Keratinocyte (primary cell): ENCODE measurements at regions not wholly inside any gene's neighbourhood (a gene's known extent, or its start where the extent isn't known, plus 50 kb on each side); places are given as distances from the start of the nearest gene placed in this dataset.

Experiments used
- DNase-seq: peaks from one replicate; pipeline ENCODE4 v3.0.0-alpha.2; 2011; ENCODE audit warnings: low read depth, missing footprints, low spot score
- FAIRE-seq: peaks from 2 replicates; lab custom pipeline; 2011; peaks lifted over from hg19 to GRCh38; lab: Jason Lieb, UNC
- H2AFZ ChIP-seq: 2 replicates; pipeline ENCODE4 v1.6.0; 2012; ENCODE audit warnings: low read length, control low read depth, inconsistent platforms; ENCODE audit not compliant: control insufficient read depth
- H3K27ac ChIP-seq: 2 replicates; pipeline ENCODE4 v1.5.1; 2011; ENCODE audit warnings: low read length; ENCODE audit not compliant: control insufficient read depth, insufficient read depth
- H3K27me3 ChIP-seq: 3 replicates; pipeline ENCODE4 v1.6.0; 2011; ENCODE audit warnings: low read length; ENCODE audit not compliant: control insufficient read depth, insufficient read depth; ENCODE audit errors: extremely low read depth
- H3K36me3 ChIP-seq, 2 experiments: 2 replicates in 1 of 2; 3 replicates in 1 of 2; pipeline ENCODE4 v1.5.1; 2011; ENCODE audit warnings: low read length in 2 of 2, mild to moderate bottlenecking in 1 of 2; ENCODE audit not compliant: control insufficient read depth in 2 of 2, insufficient read depth in 2 of 2; ENCODE audit errors: extremely low read depth in 1 of 2
- H3K4me1 ChIP-seq: 3 replicates; pipeline ENCODE4 v1.5.1; 2011; ENCODE audit warnings: low read length; ENCODE audit not compliant: control insufficient read depth, insufficient read depth; ENCODE audit errors: extremely low read depth
- H3K4me2 ChIP-seq: 3 replicates; pipeline ENCODE4 v1.6.0; 2011; ENCODE audit warnings: low read depth, low read length; ENCODE audit not compliant: control insufficient read depth, insufficient read depth; ENCODE audit errors: extremely low read depth
- H3K4me3 ChIP-seq, 3 experiments: fragments of 200-600 bp in 1 of 3; sonication (generic) in 1 of 3; 2 replicates in 2 of 3; 3 replicates in 1 of 3; pipeline ENCODE4 v1.5.1; 2011 to 2016; ENCODE audit warnings: low read length in 3 of 3, mild to moderate bottlenecking in 3 of 3, control low read depth in 2 of 3, inconsistent platforms in 1 of 3, low read depth in 1 of 3, mixed read lengths in 1 of 3, mixed run types in 1 of 3, moderate library complexity in 1 of 3; ENCODE audit not compliant: control insufficient read depth in 2 of 3, insufficient read depth in 2 of 3; ENCODE audit errors: extremely low read depth in 1 of 3
- H3K79me2 ChIP-seq: 2 replicates; pipeline ENCODE4 v1.6.0; 2012; ENCODE audit warnings: low read length; ENCODE audit not compliant: control insufficient read depth, insufficient read depth
- H3K9ac ChIP-seq: 3 replicates; pipeline ENCODE4 v1.6.0; 2011; ENCODE audit warnings: low read length; ENCODE audit not compliant: control insufficient read depth, insufficient read depth; ENCODE audit errors: extremely low read depth
- H3K9me1 ChIP-seq: 3 replicates; pipeline ENCODE4 v1.6.0; 2011; ENCODE audit warnings: low read length; ENCODE audit not compliant: control insufficient read depth, insufficient read depth; ENCODE audit errors: extremely low read depth
- H3K9me3 ChIP-seq: 2 replicates; pipeline ENCODE4 v1.5.1; 2012; ENCODE audit warnings: low read depth, low read length; ENCODE audit not compliant: control insufficient read depth
- H4K20me1 ChIP-seq: 3 replicates; pipeline ENCODE4 v1.6.0; 2011; ENCODE audit warnings: low read length; ENCODE audit not compliant: control insufficient read depth, insufficient read depth; ENCODE audit errors: extremely low read depth
- EZH2 ChIP-seq: IDR thresholded peaks from one replicate; pipeline ENCODE4 v1.6.1; 2012; ENCODE audit warnings: inconsistent platforms, mild to moderate bottlenecking, low read length, moderate library complexity
- dilution Hi-C: fragments of 300-500 bp; cut with MboI; formaldehyde crosslinking; loops from one replicate; pipeline ENCODE4 v1.7.0; 2020; ENCODE audit warnings: low sequenced_read_pairs; ENCODE audit not compliant: extremely low pct_ligation_motif_present
- TF ChIP-seq, protein P1 (sequence below), 3 experiments: IDR thresholded peaks in 1 of 3; conservative IDR thresholded peaks in 1 of 3; optimal IDR thresholded peaks in 1 of 3; 2 replicates in 2 of 3; 3 replicates in 1 of 3; pipeline versions ENCODE3 to v1.5.1; 2011; ENCODE audit warnings: low read length in 3 of 3, mild to moderate bottlenecking in 3 of 3, moderate library complexity in 2 of 3, control low read depth in 1 of 3, inconsistent platforms in 1 of 3; ENCODE audit not compliant: insufficient read depth in 2 of 3; ENCODE audit errors: extremely low read depth in 1 of 3

DNA sequence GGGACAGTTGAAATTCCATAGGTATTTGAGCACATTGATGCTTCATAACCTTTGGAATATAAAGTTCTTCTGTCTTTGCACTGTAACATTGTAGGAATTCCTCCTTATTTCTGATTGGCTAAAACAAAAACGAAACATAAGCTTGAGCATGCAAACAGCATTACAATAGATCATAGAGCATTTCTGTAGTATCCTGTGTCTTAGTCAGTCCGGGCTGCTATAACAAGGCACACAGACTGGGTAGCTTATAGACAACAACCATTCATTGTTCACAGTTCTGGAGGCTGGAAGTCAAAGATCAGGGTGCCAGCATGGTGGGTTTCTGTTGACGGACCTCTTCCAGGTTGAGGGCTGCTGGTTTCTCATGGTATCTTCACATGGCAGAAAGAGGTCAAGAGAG lies 188.7 kb upstream of the SOX21 start:
- Histone ChIP-seq H2AFZ (no peak overlapping the region), H3K4me3 (no peak overlapping the region), H3K4me2 (no peak overlapping the region), H3K27me3 (no peaks in the 10 kb centered on the region), H3K4me1 (no peaks in the 10 kb centered on the region), H3K36me3 (no peaks in the 10 kb centered on the region), H3K79me2 (no peaks in the 10 kb centered on the region), H3K27ac (no peak overlapping the region), H3K9me1 (no peaks in the 10 kb centered on the region), H3K9ac (no peak overlapping the region), H4K20me1 (no peaks in the 10 kb centered on the region), H3K9me3 (no peaks in the 10 kb centered on the region)
- FAIRE-seq, result no peak
- no peak for TF ChIP-seq EZH2
- TF ChIP-seq, protein P1, sequence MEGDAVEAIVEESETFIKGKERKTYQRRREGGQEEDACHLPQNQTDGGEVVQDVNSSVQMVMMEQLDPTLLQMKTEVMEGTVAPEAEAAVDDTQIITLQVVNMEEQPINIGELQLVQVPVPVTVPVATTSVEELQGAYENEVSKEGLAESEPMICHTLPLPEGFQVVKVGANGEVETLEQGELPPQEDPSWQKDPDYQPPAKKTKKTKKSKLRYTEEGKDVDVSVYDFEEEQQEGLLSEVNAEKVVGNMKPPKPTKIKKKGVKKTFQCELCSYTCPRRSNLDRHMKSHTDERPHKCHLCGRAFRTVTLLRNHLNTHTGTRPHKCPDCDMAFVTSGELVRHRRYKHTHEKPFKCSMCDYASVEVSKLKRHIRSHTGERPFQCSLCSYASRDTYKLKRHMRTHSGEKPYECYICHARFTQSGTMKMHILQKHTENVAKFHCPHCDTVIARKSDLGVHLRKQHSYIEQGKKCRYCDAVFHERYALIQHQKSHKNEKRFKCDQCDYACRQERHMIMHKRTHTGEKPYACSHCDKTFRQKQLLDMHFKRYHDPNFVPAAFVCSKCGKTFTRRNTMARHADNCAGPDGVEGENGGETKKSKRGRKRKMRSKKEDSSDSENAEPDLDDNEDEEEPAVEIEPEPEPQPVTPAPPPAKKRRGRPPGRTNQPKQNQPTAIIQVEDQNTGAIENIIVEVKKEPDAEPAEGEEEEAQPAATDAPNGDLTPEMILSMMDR (optimal IDR thresholded peaks at IDR 0.05 in 1 of 3, IDR thresholded peaks at IDR 0.05 in 1 of 3, conservative IDR thresholded peaks at IDR 0.05 in 1 of 3; ENCODE audit: extremely low read depth in 1 of 3, insufficient read depth in 2 of 3, low read length in 3 of 3), result no peak
- no peak for DNase-seq
- dilution Hi-C loops, result no loop called here

DNA sequence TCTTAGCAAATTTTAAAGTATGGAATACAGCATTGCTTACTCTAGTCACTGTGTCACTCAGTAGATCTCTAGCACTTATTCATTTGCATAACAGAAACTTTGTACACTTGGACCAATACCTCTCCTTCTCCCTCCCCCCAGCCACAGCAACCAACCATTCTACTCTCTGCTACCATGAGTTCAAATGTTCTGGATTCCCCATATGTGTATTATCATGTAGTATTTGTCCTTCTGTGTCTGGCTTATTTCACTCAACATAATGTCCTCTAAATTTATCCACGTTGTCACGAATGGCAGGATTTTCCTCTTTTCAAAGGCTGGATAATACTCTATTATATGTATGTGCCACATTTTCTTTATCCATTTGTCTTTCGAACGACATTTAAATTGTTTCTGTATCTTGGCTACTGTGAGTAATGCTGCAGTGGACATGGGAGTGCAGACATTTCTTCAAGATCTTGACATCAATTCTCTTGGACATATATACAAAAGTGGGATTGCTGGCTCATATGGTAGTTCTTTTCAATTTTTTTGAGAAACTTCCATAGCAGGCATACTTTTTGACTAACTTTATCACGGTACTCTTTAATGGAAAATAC lies 184.5 kb upstream of the SOX21 start:
- no peak overlapping the region for H3K27ac ChIP-seq
- H3K9ac ChIP-seq, result no peak overlapping the region
- no peak for FAIRE-seq
- no peak overlapping the region for H3K4me2 ChIP-seq
- no peaks in the 10 kb centered on the region for H4K20me1 ChIP-seq
- H3K4me3 ChIP-seq, result no peak overlapping the region
- no peak for DNase-seq
- H2AFZ ChIP-seq, result no peak overlapping the region
- no peaks in the 10 kb centered on the region for H3K9me3 ChIP-seq
- no peaks in the 10 kb centered on the region for H3K27me3 ChIP-seq
- H3K9me1 ChIP-seq, result no peaks in the 10 kb centered on the region
- no peaks in the 10 kb centered on the region for H3K79me2 ChIP-seq
- dilution Hi-C loops, result no loop called here
- no peaks in the 10 kb centered on the region for H3K36me3 ChIP-seq
- no peaks in the 10 kb centered on the region for H3K4me1 ChIP-seq
- TF ChIP-seq EZH2, result no peak
- TF ChIP-seq, protein P1 (optimal IDR thresholded peaks at IDR 0.05 in 1 of 3, IDR thresholded peaks at IDR 0.05 in 1 of 3, conservative IDR thresholded peaks at IDR 0.05 in 1 of 3; ENCODE audit: extremely low read depth in 1 of 3, insufficient read depth in 2 of 3, low read length in 3 of 3), result no peak
